NCI-H446 treated with DMSO at 0.1 percent for 48 hours (cell line): ENCODE measurements at regions not wholly inside any gene's neighbourhood (a gene's known extent, or its start where the extent isn't known, plus 50 kb on each side); places are given as distances from the start of the nearest gene placed in this dataset.

Source experiments
- DNase-seq: peaks from one replicate; lab custom pipeline; 2025; lab: John Stamatoyannopoulos, UW

- no peak for DNase-seq
Observed at GRCh38 chr6:1088492-1089001, 223.4 kb upstream of the FOXQ1 start.

GRCh38 chr6:1087154-1087843, 224.6 kb upstream of the FOXQ1 start:
- DNase-seq = no peak

GRCh38 chr6:1086446-1087153, 225.3 kb upstream of the FOXQ1 start:
- DNase-seq = no peak

GRCh38 chr6:1082285-1082935, 229.5 kb upstream of the FOXQ1 start:
- no peak for DNase-seq

- DNase-seq = no peak
Observed at GRCh38 chr6:1081551-1082284, 230.2 kb upstream of the FOXQ1 start.

- no peak for DNase-seq
Observed at GRCh38 chr6:1080453-1081337, 231.2 kb upstream of the FOXQ1 start.

GRCh38 chr6:1079525-1079924, 232.4 kb upstream of the FOXQ1 start:
- DNase-seq = no peak

- no peak for DNase-seq
Observed at GRCh38 chr6:1077478-1078416, 234.2 kb upstream of the FOXQ1 start.

- DNase-seq = no peak
Observed at GRCh38 chr6:1076531-1077459, 235.1 kb upstream of the FOXQ1 start.

GRCh38 chr6:1075880-1076279, 236.0 kb upstream of the FOXQ1 start:
- DNase-seq = no peak

GRCh38 chr6:1075444-1075843, 236.5 kb upstream of the FOXQ1 start:
- DNase-seq = no peak

GRCh38 chr6:1070085-1070521, 241.8 kb upstream of the FOXQ1 start:
- DNase-seq = no peak

- DNase-seq = no peak
Observed at GRCh38 chr6:1068905-1069304, 243.0 kb upstream of the FOXQ1 start.

- no peak for DNase-seq
Observed at GRCh38 chr6:1068068-1068467, 243.8 kb upstream of the FOXQ1 start.

- DNase-seq = no peak
Observed at GRCh38 chr6:1067346-1067745, 244.6 kb upstream of the FOXQ1 start.

- DNase-seq = no peak
Observed at GRCh38 chr6:1066449-1067090, 245.3 kb upstream of the FOXQ1 start.

GRCh38 chr6:1065986-1066385, 245.9 kb upstream of the FOXQ1 start:
- no peak for DNase-seq

- DNase-seq = no peak
Observed at GRCh38 chr6:1063671-1064355, 248.1 kb upstream of the FOXQ1 start.
